ENCODE measurements at regions not wholly inside any gene's neighbourhood (a gene's known extent, or its start where the extent isn't known, plus 50 kb on each side); places are given as distances from the start of the nearest gene placed in this dataset.

- TF ChIP-seq CTCF (IDR thresholded peaks at IDR 0.05; ENCODE audit: insufficient read depth, low read length) (no peak), GABPA (IDR thresholded peaks at IDR 0.05; ENCODE audit: low read depth) (no peak), POLR2AphosphoS5 (IDR thresholded peaks at IDR 0.05; ENCODE audit: low read depth) (no peak), SPI1 (IDR thresholded peaks at IDR 0.05; ENCODE audit: borderline replicate concordance, low read depth) (no peak), REST (IDR thresholded peaks at IDR 0.05; ENCODE audit: insufficient replicate concordance, low read depth) (no peak)
These were observed 886.2 kb downstream of the UQCRFS1 start for GRCh38 chr19:28326746-28327145.
